ENCODE measurements at regions not wholly inside any gene's neighbourhood (a gene's known extent, or its start where the extent isn't known, plus 50 kb on each side); places are given as distances from the start of the nearest gene placed in this dataset.

DNA sequence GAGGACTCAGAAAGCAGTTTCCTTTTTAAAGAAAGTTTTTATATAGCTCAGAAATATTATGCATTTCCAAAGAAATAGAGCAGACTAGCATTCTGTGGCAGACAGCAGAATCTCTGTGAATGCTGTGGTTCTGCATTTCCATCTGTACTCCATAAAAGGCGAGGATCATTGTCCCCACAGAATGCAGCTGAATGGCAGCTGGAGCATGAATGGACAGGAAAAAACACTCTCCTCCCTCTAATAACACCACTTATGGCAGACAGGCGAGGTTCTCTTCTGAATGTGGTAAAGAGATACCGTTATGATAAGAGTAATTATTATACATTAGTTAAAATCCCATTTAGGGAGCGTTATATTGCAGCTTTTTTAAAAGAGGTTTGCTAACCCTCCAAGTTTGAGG lies 81.4 kb upstream of the WLS start:
- no peak for DNase-seq (ENCODE audit: extremely low spot score in 2 of 2)

GRCh38 chr1:68308034-68308433 lies 75.7 kb upstream of the WLS start:
- intact Hi-C loops (cut with DNase I) = no loop called here
- no peaks in the 10 kb centered on the region for H3K36me3 ChIP-seq
- no peaks in the 10 kb centered on the region for H3K9me3 ChIP-seq
- no peak for TF ChIP-seq CTCF (IDR thresholded peaks at IDR 0.05)
- TF ChIP-seq POLR2AphosphoS5 (IDR thresholded peaks at IDR 0.05; ENCODE audit: insufficient read depth in 1 of 2, low read depth in 1 of 2) = no peak
- no peak for TF ChIP-seq POLR2A (IDR thresholded peaks at IDR 0.05)
- H3K4me3 ChIP-seq = no peak overlapping the region
- H3K4me1 ChIP-seq = no peaks in the 10 kb centered on the region
- no peak overlapping the region for H3K27ac ChIP-seq
- no peaks in the 10 kb centered on the region for H3K27me3 ChIP-seq
- no peak for DNase-seq (ENCODE audit: extremely low spot score in 2 of 2)

More for the DNA sequence above, 81.4 kb upstream of the WLS start:
- H3K4me1 ChIP-seq = no peaks in the 10 kb centered on the region
- H3K27me3 ChIP-seq = no peaks in the 10 kb centered on the region
- H3K9me3 ChIP-seq = no peaks in the 10 kb centered on the region
- no peak overlapping the region for H3K27ac ChIP-seq
- no peaks in the 10 kb centered on the region for H3K36me3 ChIP-seq
- TF ChIP-seq POLR2A (IDR thresholded peaks at IDR 0.05) (no peak), CTCF (IDR thresholded peaks at IDR 0.05) (no peak), POLR2AphosphoS5 (IDR thresholded peaks at IDR 0.05; ENCODE audit: insufficient read depth in 1 of 2, low read depth in 1 of 2) (no peak)
- intact Hi-C loops (cut with DNase I) = no loop called here
- H3K4me3 ChIP-seq = no peak overlapping the region

DNA sequence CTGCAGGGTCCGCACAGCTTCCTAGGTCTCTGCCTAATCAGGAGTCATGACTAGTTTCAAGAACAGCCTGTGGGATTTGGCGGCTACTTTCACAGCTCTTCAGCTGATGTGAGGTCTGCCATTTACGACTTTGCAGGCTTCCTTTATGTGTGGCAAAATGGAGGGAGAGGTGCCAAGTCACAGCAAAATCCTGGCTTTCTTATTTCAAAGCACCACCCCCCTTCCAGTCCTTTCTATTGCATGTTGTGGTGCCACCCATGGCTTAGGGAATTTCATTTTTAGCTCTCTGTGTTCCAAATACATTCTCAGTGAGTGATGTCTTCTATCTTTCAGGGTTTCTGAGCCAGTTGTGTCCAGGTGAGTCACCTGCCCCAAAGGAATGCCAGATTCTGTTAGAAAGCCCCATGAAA lies 75.1 kb upstream of the WLS start:
- intact Hi-C loops (cut with DNase I) = no loop called here
- no peaks in the 10 kb centered on the region for H3K36me3 ChIP-seq
- no peak overlapping the region for H3K27ac ChIP-seq
- H3K9me3 ChIP-seq = no peaks in the 10 kb centered on the region
- no peak overlapping the region for H3K4me3 ChIP-seq
- TF ChIP-seq POLR2A (IDR thresholded peaks at IDR 0.05) (no peak), CTCF (IDR thresholded peaks at IDR 0.05) (no peak), POLR2AphosphoS5 (IDR thresholded peaks at IDR 0.05; ENCODE audit: insufficient read depth in 1 of 2, low read depth in 1 of 2) (no peak)
- no peaks in the 10 kb centered on the region for H3K27me3 ChIP-seq
- DNase-seq (ENCODE audit: extremely low spot score in 2 of 2) = no peak
- H3K4me1 ChIP-seq = no peaks in the 10 kb centered on the region

GRCh38 chr1:68301471-68302001 lies 69.2 kb upstream of the WLS start:
- TF ChIP-seq POLR2A (IDR thresholded peaks at IDR 0.05) (no peak), POLR2AphosphoS5 (IDR thresholded peaks at IDR 0.05; ENCODE audit: insufficient read depth in 1 of 2, low read depth in 1 of 2) (no peak), CTCF (IDR thresholded peaks at IDR 0.05) (no peak)
- H3K4me3 ChIP-seq = no peak overlapping the region
- no peak overlapping the region for H3K27ac ChIP-seq
- H3K27me3 ChIP-seq = no peaks in the 10 kb centered on the region
- H3K9me3 ChIP-seq = no peaks in the 10 kb centered on the region
- H3K4me1 ChIP-seq = no peaks in the 10 kb centered on the region
- intact Hi-C loops (cut with DNase I) = no loop called here
- no peaks in the 10 kb centered on the region for H3K36me3 ChIP-seq
- no peak for DNase-seq (ENCODE audit: extremely low spot score in 2 of 2)

DNA sequence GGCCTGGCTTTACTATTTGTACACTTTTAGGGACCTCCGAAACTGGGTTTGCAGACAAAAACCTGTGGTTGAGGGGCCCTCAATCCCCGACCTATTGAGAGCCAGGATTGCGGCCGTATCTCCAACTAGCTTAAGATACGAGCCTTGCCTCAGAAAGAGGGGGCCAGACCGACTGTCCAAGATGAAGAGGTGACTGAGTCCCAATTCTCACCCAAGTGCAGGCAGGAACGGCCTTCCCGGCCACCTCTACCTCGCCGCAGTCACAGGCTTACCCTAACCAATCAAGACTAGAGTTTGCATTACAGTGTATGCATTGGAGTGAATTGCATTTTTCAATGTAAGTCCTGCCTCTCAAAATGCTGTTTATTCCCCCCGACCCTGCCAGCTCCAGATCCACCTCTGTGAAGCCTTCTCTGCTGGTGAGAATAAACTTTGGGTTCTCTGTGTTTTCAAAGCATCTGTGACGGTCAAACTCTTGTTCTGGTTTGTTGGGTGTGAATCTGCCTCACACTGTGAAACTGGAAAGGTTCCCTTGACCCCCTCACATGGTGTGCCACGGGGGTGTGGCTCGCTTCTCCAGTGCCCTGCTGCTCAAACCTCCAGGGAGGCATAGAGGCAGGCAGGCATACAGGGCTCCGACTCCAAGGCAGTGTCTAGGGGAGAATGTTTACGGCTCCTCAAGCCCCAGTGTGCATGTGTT lies 62.2 kb upstream of the WLS start:
- Histone ChIP-seq H3K4me3 (no peak overlapping the region), H3K9me3 (no peaks in the 10 kb centered on the region), H3K27me3 (no peaks in the 10 kb centered on the region), H3K27ac (no peak overlapping the region), H3K4me1 (no peaks in the 10 kb centered on the region), H3K36me3 (no peaks in the 10 kb centered on the region)
- intact Hi-C loops (cut with DNase I) = no loop called here
- TF ChIP-seq CTCF (IDR thresholded peaks at IDR 0.05) = no peak
- TF ChIP-seq POLR2AphosphoS5 (IDR thresholded peaks at IDR 0.05; ENCODE audit: insufficient read depth in 1 of 2, low read depth in 1 of 2) = no peak
- no peak for DNase-seq (ENCODE audit: extremely low spot score in 2 of 2)
